ENCODE measurements at regions not wholly inside any gene's neighbourhood (a gene's known extent, or its start where the extent isn't known, plus 50 kb on each side); places are given as distances from the start of the nearest gene placed in this dataset.

GRCh38 chr3:30370681-30371271 is 235.6 kb upstream of the TGFBR2 start:
- DNase-seq (ENCODE audit: low read depth in 1 of 2, low spot score in 2 of 2) (no peak), FAIRE-seq (no peak)
- Histone ChIP-seq H3K56ac (replicated peaks; ENCODE audit: insufficient read length, low read depth, low read length) (no peak overlapping the region), H3K23ac (ENCODE audit: insufficient read length) (no peak overlapping the region), H3K27me3 (replicated peaks in 1 of 4; ENCODE audit: control insufficient read depth in 3 of 4, extremely low read depth in 1 of 4, insufficient read depth in 3 of 4, low read length in 3 of 4) (no peaks in the 10 kb centered on the region), H4K20me1 (replicated peaks in 1 of 2; ENCODE audit: control insufficient read depth in 1 of 2, insufficient read depth in 2 of 2, low read length in 2 of 2) (no peaks in the 10 kb centered on the region), H2BK12ac (ENCODE audit: low read depth, low read length) (no peak overlapping the region), H3K14ac (ENCODE audit: insufficient read length) (no peak overlapping the region), H2BK20ac (ENCODE audit: low read length) (no peak overlapping the region), H4K91ac (replicated peaks; ENCODE audit: insufficient read length, low read length) (no peak overlapping the region), H2AK5ac (ENCODE audit: low read depth, low read length) (no peak overlapping the region), H3K79me1 (ENCODE audit: low read depth, low read length) (no peaks in the 10 kb centered on the region), H2BK15ac (ENCODE audit: low read length) (no peak overlapping the region), H3K18ac (ENCODE audit: extremely low read depth, low read length) (no peak overlapping the region), H3K9me3 (ENCODE audit: insufficient read depth in 2 of 2, low read depth in 1 of 2, low read length in 1 of 2) (no peaks in the 10 kb centered on the region), H3K27ac (ENCODE audit: low read depth, low read length) (no peak overlapping the region), H2BK5ac (ENCODE audit: low read depth, low read length) (no peak overlapping the region), H3K9ac (replicated peaks in 1 of 4; ENCODE audit: extremely low read depth in 1 of 4, low read depth in 3 of 4, low read length in 3 of 4) (no peak overlapping the region), H3K79me2 (ENCODE audit: control insufficient read depth in 1 of 2, insufficient read depth in 2 of 2, low read length in 2 of 2) (no peaks in the 10 kb centered on the region), H2AFZ (ENCODE audit: low read length) (peak overlapping the region; percentile 48; the same call in 1 of the 2 replicates), H2BK120ac (replicated peaks; ENCODE audit: low read depth, low read length) (no peak overlapping the region), H3K4me1 (replicated peaks in 1 of 4; ENCODE audit: control insufficient read depth in 3 of 4, insufficient read depth in 4 of 4, low read length in 3 of 4) (0 out of 7 replicates have a peak, but pooled peaks cover 0 to 3% (median 0%) of the 10 kb centered on the region in 4 experiments), H3K4ac (replicated peaks; ENCODE audit: insufficient read length, low read depth, low read length) (no peak overlapping the region), H3K36me3 (ENCODE audit: control insufficient read depth in 2 of 4, insufficient read depth in 4 of 4, low read length in 3 of 4) (no peaks in the 10 kb centered on the region), H3K4me2 (ENCODE audit: insufficient read depth in 1 of 2, low read depth in 2 of 2, low read length in 2 of 2) (no peak overlapping the region), H3K4me3 (ENCODE audit: extremely low read depth in 1 of 4, insufficient read depth in 2 of 4, low read depth in 3 of 4, low read length in 4 of 4) (no peak overlapping the region), H4K5ac (ENCODE audit: insufficient read length, low read depth, low read length) (no peak overlapping the region), H3K23me2 (ENCODE audit: low read depth, low read length) (no peaks in the 10 kb centered on the region), H4K8ac (ENCODE audit: extremely low read depth, insufficient read depth, low read length) (no peak overlapping the region)
- CTCF ChIA-PET (ENCODE audit: partially characterized antibody) = no interaction called here
- POLR2A ChIA-PET (ENCODE audit: partially characterized antibody) = no interaction called here
- TF ChIP-seq TAF7 (optimal IDR thresholded peaks at IDR 0.05; ENCODE audit: borderline replicate concordance, low read depth, low read length) = no peak
- no peak for TF ChIP-seq SAP30 (IDR thresholded peaks at IDR 0.05; ENCODE audit: insufficient read depth, insufficient replicate concordance, low read length)
- TF ChIP-seq HDAC6 (IDR thresholded peaks at IDR 0.05; ENCODE audit: low read depth, low read length) = no peak
- TF ChIP-seq POU5F1 (IDR thresholded peaks at IDR 0.05; ENCODE audit: low read depth, low read length) = no peak
- TF ChIP-seq CREB1 (IDR thresholded peaks at IDR 0.05) = no peak
- TF ChIP-seq HDAC2 (IDR thresholded peaks at IDR 0.05; ENCODE audit: borderline replicate concordance in 1 of 2, low read depth in 2 of 2, low read length in 2 of 2) = no peak
- 91% methylated on average over 5 of the region's 5 CpGs; no CpG with 5 or more reads in 1 of the 2 experiments for WGBS, 2 experiments (ENCODE audit: extremely low coverage in 1 of 2, insufficient coverage in 1 of 2, insufficient read length in 1 of 2, insufficient replicate concordance in 2 of 2, low coverage in 1 of 2, low lambda C conversion rate in 2 of 2, missing lambda C conversion rate in 1 of 2)
